ENCODE measurements at regions not wholly inside any gene's neighbourhood (a gene's known extent, or its start where the extent isn't known, plus 50 kb on each side); places are given as distances from the start of the nearest gene placed in this dataset.

GRCh38 chrX:816411-816810 is 185.8 kb downstream of the SHOX start:
- intact Hi-C loops (cut with micrococcal nuclease): no loop called here
- POLR2A ChIA-PET: no interaction called here
- CTCF ChIA-PET: no interaction called here

GRCh38 chrX:810186-810585 is 179.6 kb downstream of the SHOX start:
- DNase-seq (no peak), ATAC-seq (ENCODE audit: low read depth) (no peak)
- no peaks in the 10 kb centered on the region for H3K9me3 Mint-ChIP-seq
- no peak overlapping the region for H3K27ac Mint-ChIP-seq
- TF ChIP-seq CTCF (IDR thresholded peaks at IDR 0.05): no peak
- ChIA-PET CTCF (no interaction called here), POLR2A (no interaction called here)
- no peaks in the 10 kb centered on the region for H3K27me3 Mint-ChIP-seq
- no peaks in the 10 kb centered on the region for H3K4me1 Mint-ChIP-seq
- H3K4me3 Mint-ChIP-seq: no peak overlapping the region
- intact Hi-C loops (cut with micrococcal nuclease): no loop called here
- H3K36me3 Mint-ChIP-seq (ENCODE audit: low read depth): no peaks in the 10 kb centered on the region

More at GRCh38 chrX:816411-816810, 185.8 kb downstream of the SHOX start:
- no peaks in the 10 kb centered on the region for H3K4me1 Mint-ChIP-seq
- DNase-seq (no peak), ATAC-seq (ENCODE audit: low read depth) (no peak)
- peaks cover 5% of the 10 kb centered on the region for H3K9me3 Mint-ChIP-seq
- no peak overlapping the region for H3K27ac Mint-ChIP-seq
- H3K36me3 Mint-ChIP-seq (ENCODE audit: low read depth): no peaks in the 10 kb centered on the region
- no peaks in the 10 kb centered on the region for H3K27me3 Mint-ChIP-seq
- no peak overlapping the region for H3K4me3 Mint-ChIP-seq
- TF ChIP-seq CTCF (IDR thresholded peaks at IDR 0.05): no peak

GRCh38 chrX:809081-809480 is 178.5 kb downstream of the SHOX start:
- no peaks in the 10 kb centered on the region for H3K36me3 Mint-ChIP-seq (ENCODE audit: low read depth)
- POLR2A ChIA-PET: no interaction called here
- no peaks in the 10 kb centered on the region for H3K27me3 Mint-ChIP-seq
- TF ChIP-seq CTCF (IDR thresholded peaks at IDR 0.05): no peak
- no peak for ATAC-seq (ENCODE audit: low read depth)
- H3K9me3 Mint-ChIP-seq: no peaks in the 10 kb centered on the region
- intact Hi-C loops (cut with micrococcal nuclease): no loop called here
- no peaks in the 10 kb centered on the region for H3K4me1 Mint-ChIP-seq
- CTCF ChIA-PET: no interaction called here
- no peak overlapping the region for H3K4me3 Mint-ChIP-seq
- no peak overlapping the region for H3K27ac Mint-ChIP-seq
- DNase-seq: no peak

- no peak for TF ChIP-seq CTCF (IDR thresholded peaks at IDR 0.05)
- POLR2A ChIA-PET: no interaction called here
- CTCF ChIA-PET: no interaction called here
- DNase-seq: no peak
- H3K27ac Mint-ChIP-seq: no peak overlapping the region
- intact Hi-C loops (cut with micrococcal nuclease): no loop called here
- no peak for ATAC-seq (ENCODE audit: low read depth)
- H3K4me1 Mint-ChIP-seq: no peaks in the 10 kb centered on the region
- H3K27me3 Mint-ChIP-seq: no peaks in the 10 kb centered on the region
- H3K9me3 Mint-ChIP-seq: peaks cover 1% of the 10 kb centered on the region
- H3K4me3 Mint-ChIP-seq: no peak overlapping the region
- H3K36me3 Mint-ChIP-seq (ENCODE audit: low read depth): no peaks in the 10 kb centered on the region
These were observed 176.0 kb downstream of the SHOX start for GRCh38 chrX:806586-806985.

GRCh38 chrX:805988-806387 is 175.4 kb downstream of the SHOX start:
- H3K4me1 Mint-ChIP-seq: no peaks in the 10 kb centered on the region
- no peak for ATAC-seq (ENCODE audit: low read depth)
- intact Hi-C loops (cut with micrococcal nuclease): no loop called here

More at GRCh38 chrX:805988-806387, 175.4 kb downstream of the SHOX start:
- DNase-seq: no peak
- Mint-ChIP-seq H3K27me3 (no peaks in the 10 kb centered on the region), H3K27ac (no peak overlapping the region), H3K36me3 (ENCODE audit: low read depth) (no peaks in the 10 kb centered on the region), H3K9me3 (peaks cover 4% of the 10 kb centered on the region), H3K4me3 (no peak overlapping the region)
- CTCF ChIA-PET: no interaction called here
- no peak for TF ChIP-seq CTCF (IDR thresholded peaks at IDR 0.05)
- POLR2A ChIA-PET: no interaction called here
